Activated B cell treated with CpG ODN at 0.5 μM for 24 hours (primary cell): ENCODE measurements at regions not wholly inside any gene's neighbourhood (a gene's known extent, or its start where the extent isn't known, plus 50 kb on each side); places are given as distances from the start of the nearest gene placed in this dataset.

Source experiments
- ATAC-seq: fragments of 200-7000 bp; cut with Tn5 transposase; one replicate; pipeline ENCODE4 v1.10.0; 2021; ENCODE audit warnings: low read depth, mild to moderate bottlenecking, moderate library complexity
- CTCF ChIA-PET: fragments of 350-600 bp; sonication (Branson Sonifier 250); formaldehyde crosslinking; loops from one replicate; lab custom pipeline; 2021; ENCODE audit warnings: antibody characterized with exemption; lab: Charles Lee
- POLR2A ChIA-PET: fragments of 350-600 bp; sonication (Branson Sonifier 250); formaldehyde crosslinking; loops from one replicate; lab custom pipeline; 2021; ENCODE audit warnings: antibody characterized with exemption; lab: Charles Lee
- DNase-seq: peaks from one replicate; pipeline ENCODE4 v3.0.0; 2022
- H3K27ac Mint-ChIP-seq: one replicate; pipeline ENCODE4 v1.8.0; 2020; ENCODE audit warnings: mixed read lengths
- H3K27me3 Mint-ChIP-seq: one replicate; pipeline ENCODE4 v1.8.0; 2021; ENCODE audit warnings: mixed read lengths
- H3K36me3 Mint-ChIP-seq: one replicate; pipeline ENCODE4 v1.8.0; 2021; ENCODE audit warnings: low read depth, mixed read lengths
- H3K4me1 Mint-ChIP-seq: one replicate; pipeline ENCODE4 v1.8.0; 2021; ENCODE audit warnings: mixed read lengths
- H3K4me3 Mint-ChIP-seq: one replicate; pipeline ENCODE4 v1.8.0; 2020; ENCODE audit warnings: mild to moderate bottlenecking, mixed read lengths
- H3K9me3 Mint-ChIP-seq: one replicate; pipeline ENCODE4 v1.8.0; 2020; ENCODE audit warnings: mixed read lengths
- intact Hi-C: fragments of 100-400 bp; cut with micrococcal nuclease; formaldehyde crosslinking; loops from one replicate; pipeline ENCODE4 v1.15.1; 2024
- TF ChIP-seq, protein P1 (sequence below): fragments of 200-600 bp; IDR thresholded peaks from one replicate; pipeline ENCODE4 v1.8.0; 2022; ENCODE audit warnings: antibody characterized with exemption, mild to moderate bottlenecking

DNA sequence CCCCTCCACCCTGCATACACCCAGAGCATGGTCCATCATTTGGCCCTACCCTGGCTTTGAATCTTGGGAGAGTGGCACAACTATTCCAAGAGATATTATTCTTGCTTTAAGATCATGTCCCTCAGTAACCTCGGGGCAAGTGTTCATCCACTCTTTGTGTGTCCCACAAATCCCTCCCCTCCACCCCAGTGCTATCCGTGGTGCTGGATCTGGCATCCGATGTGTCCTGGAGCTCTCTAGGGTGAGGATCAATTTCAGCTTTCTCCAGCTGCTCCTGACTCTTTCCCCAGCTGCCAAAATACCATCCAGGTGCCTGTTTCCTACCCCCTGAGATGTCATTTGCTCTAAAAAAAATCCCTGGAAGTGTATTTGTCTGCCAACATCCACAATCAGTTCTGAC is 64.8 kb upstream of the CMKLR1 start:
- Mint-ChIP-seq H3K4me3 (no peak overlapping the region), H3K36me3 (no peaks in the 10 kb centered on the region), H3K4me1 (no peaks in the 10 kb centered on the region), H3K27me3 (peaks cover 9% of the 10 kb centered on the region), H3K9me3 (peaks cover 10% of the 10 kb centered on the region), H3K27ac (no peak overlapping the region)
- DNase-seq (no peak), ATAC-seq (no peak)
- TF ChIP-seq, protein P1, sequence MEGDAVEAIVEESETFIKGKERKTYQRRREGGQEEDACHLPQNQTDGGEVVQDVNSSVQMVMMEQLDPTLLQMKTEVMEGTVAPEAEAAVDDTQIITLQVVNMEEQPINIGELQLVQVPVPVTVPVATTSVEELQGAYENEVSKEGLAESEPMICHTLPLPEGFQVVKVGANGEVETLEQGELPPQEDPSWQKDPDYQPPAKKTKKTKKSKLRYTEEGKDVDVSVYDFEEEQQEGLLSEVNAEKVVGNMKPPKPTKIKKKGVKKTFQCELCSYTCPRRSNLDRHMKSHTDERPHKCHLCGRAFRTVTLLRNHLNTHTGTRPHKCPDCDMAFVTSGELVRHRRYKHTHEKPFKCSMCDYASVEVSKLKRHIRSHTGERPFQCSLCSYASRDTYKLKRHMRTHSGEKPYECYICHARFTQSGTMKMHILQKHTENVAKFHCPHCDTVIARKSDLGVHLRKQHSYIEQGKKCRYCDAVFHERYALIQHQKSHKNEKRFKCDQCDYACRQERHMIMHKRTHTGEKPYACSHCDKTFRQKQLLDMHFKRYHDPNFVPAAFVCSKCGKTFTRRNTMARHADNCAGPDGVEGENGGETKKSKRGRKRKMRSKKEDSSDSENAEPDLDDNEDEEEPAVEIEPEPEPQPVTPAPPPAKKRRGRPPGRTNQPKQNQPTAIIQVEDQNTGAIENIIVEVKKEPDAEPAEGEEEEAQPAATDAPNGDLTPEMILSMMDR = no peak
- ChIA-PET CTCF (no interaction called here), POLR2A (no interaction called here)
- intact Hi-C loops = no loop called here

- Mint-ChIP-seq H3K4me3 (no peak overlapping the region), H3K27ac (no peak overlapping the region), H3K27me3 (peaks cover 9% of the 10 kb centered on the region), H3K36me3 (no peaks in the 10 kb centered on the region), H3K9me3 (peaks cover 10% of the 10 kb centered on the region), H3K4me1 (no peaks in the 10 kb centered on the region)
- ChIA-PET POLR2A (no interaction called here), CTCF (no interaction called here)
- intact Hi-C loops = no loop called here
- DNase-seq (no peak), ATAC-seq (no peak)
- TF ChIP-seq, protein P1 = no peak
Observed at GRCh38 chr12:108401964-108402363, 62.9 kb upstream of the CMKLR1 start.

GRCh38 chr12:108400900-108401480 is 61.9 kb upstream of the CMKLR1 start:
- no peak overlapping the region for H3K27ac Mint-ChIP-seq
- H3K4me1 Mint-ChIP-seq = no peaks in the 10 kb centered on the region
- no peaks in the 10 kb centered on the region for H3K36me3 Mint-ChIP-seq
- peaks cover 9% of the 10 kb centered on the region for H3K27me3 Mint-ChIP-seq
- ChIA-PET CTCF (no interaction called here), POLR2A (no interaction called here)
- intact Hi-C loops = no loop called here
- no peak overlapping the region for H3K4me3 Mint-ChIP-seq
- ATAC-seq = no peak
- TF ChIP-seq, protein P1 = no peak
- no peak for DNase-seq
- peaks cover 6% of the 10 kb centered on the region for H3K9me3 Mint-ChIP-seq

DNA sequence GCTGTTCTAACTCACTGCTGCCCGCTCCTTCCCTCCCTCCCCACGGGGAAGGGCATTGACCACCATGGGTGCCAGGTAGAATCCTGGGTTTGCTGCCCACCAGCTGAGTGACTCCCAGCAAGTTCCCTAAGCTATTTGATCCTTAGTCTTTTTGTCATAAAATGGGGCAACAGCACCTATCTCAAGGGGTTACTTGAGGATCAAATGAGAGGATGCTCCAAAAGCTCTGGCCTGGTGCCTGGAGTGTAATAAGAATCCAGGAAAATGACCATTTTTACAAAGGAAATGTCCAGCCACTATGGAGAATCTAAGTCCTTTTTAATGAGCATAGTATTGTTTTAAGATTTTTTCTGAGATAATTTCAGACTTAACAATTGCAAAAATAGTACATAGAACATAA is 61.4 kb upstream of the CMKLR1 start:
- TF ChIP-seq, protein P1 = no peak
- POLR2A ChIA-PET = no interaction called here
- no peak for DNase-seq
- H3K4me1 Mint-ChIP-seq = no peaks in the 10 kb centered on the region
- no peak overlapping the region for H3K4me3 Mint-ChIP-seq
- H3K27me3 Mint-ChIP-seq = peaks cover 9% of the 10 kb centered on the region
- intact Hi-C loops = no loop called here
- no peak overlapping the region for H3K27ac Mint-ChIP-seq
- H3K9me3 Mint-ChIP-seq = peaks cover 2% of the 10 kb centered on the region
- H3K36me3 Mint-ChIP-seq = no peaks in the 10 kb centered on the region
- CTCF ChIA-PET = no interaction called here
- ATAC-seq = no peak

DNA sequence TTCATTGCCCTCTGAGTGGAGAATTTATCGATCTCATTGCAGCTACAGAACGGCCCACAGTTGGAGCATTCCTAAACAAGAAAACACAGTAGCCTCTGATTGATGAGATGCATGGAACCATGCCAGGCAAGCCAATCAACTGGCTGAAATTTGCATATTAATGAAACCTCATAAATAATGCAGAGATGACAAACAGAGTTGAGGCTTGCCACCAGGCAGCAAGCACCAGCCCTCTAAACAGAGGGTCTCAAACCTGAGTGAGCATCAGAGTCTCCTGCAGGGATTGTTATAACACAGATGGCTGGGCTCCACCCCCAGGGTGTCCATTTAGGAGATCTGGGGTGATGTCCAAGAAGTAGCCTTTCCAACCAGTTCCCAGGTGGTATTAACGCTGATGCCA is 60.9 kb upstream of the CMKLR1 start:
- no peaks in the 10 kb centered on the region for H3K4me1 Mint-ChIP-seq
- TF ChIP-seq, protein P1 = no peak
- ATAC-seq (no peak), DNase-seq (no peak)
- H3K4me3 Mint-ChIP-seq = no peak overlapping the region
- H3K9me3 Mint-ChIP-seq = peaks cover 2% of the 10 kb centered on the region
- no peak overlapping the region for H3K27ac Mint-ChIP-seq
- peaks cover 9% of the 10 kb centered on the region for H3K27me3 Mint-ChIP-seq
- ChIA-PET POLR2A (no interaction called here), CTCF (no interaction called here)
- intact Hi-C loops = no loop called here
- H3K36me3 Mint-ChIP-seq = no peaks in the 10 kb centered on the region
